Cardiac muscle cell (in vitro differentiated cells and primary cell): ENCODE measurements at regions not wholly inside any gene's neighbourhood (a gene's known extent, or its start where the extent isn't known, plus 50 kb on each side); places are given as distances from the start of the nearest gene placed in this dataset.

Experiments used
- DNase-seq, 2 donors: peaks; one replicate each; pipeline versions ENCODE4 v3.0.0 to v3.0.0-alpha.2; 2010 to 2017; ENCODE audit warnings: low read depth in 1 of 2, low spot score in 1 of 2
- H3K27ac ChIP-seq: fragments of 200-600 bp; sonication (generic); 2 replicates; pipeline ENCODE4 v1.5.1; 2016
- H3K27me3 ChIP-seq: fragments of 200-600 bp; sonication (generic); 2 replicates; pipeline ENCODE4 v1.6.0; 2016; ENCODE audit warnings: control low read depth
- H3K36me3 ChIP-seq: fragments of 200-600 bp; sonication (generic); 2 replicates; pipeline ENCODE4 v1.5.1; 2016; ENCODE audit warnings: control low read depth
- H3K4me1 ChIP-seq: fragments of 200-600 bp; sonication (generic); 2 replicates; pipeline ENCODE4 v1.8.1; 2017; ENCODE audit warnings: low read depth, mild to moderate bottlenecking, mixed run types
- H3K4me3 ChIP-seq: fragments of 200-600 bp; sonication (generic); 2 replicates; pipeline ENCODE4 v1.5.1; 2016; ENCODE audit warnings: mild to moderate bottlenecking
- H3K9me3 ChIP-seq: fragments of 200-600 bp; sonication (generic); 2 replicates; pipeline ENCODE4 v1.5.1; 2017; ENCODE audit warnings: low read depth, mild to moderate bottlenecking, control low read depth
- TF ChIP-seq, protein P1 (sequence below): IDR thresholded peaks from 2 replicates; pipeline ENCODE4 v1.5.1; 2012; ENCODE audit warnings: low read depth, mild to moderate bottlenecking, low read length

DNA sequence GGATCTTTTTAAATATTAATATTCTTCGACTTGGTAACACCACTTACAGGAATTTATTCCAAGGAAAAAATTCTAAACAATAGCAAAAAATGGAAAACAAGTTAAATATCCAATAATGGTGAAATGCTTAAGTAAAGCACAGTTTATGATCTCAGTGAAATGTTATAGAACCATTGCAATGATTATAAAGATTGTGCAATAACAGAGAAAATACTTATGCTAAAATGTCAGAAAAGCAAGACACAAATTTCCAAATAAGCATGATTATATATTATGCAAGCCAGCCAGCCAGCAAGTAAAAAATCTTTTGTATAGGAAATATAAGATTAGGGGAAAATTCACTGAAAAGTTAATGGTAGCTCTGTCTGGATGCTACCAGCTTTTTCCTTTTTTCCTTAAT, 102.7 kb upstream of the EFNA5 start:
- no peaks in the 10 kb centered on the region for H3K9me3 ChIP-seq

DNA sequence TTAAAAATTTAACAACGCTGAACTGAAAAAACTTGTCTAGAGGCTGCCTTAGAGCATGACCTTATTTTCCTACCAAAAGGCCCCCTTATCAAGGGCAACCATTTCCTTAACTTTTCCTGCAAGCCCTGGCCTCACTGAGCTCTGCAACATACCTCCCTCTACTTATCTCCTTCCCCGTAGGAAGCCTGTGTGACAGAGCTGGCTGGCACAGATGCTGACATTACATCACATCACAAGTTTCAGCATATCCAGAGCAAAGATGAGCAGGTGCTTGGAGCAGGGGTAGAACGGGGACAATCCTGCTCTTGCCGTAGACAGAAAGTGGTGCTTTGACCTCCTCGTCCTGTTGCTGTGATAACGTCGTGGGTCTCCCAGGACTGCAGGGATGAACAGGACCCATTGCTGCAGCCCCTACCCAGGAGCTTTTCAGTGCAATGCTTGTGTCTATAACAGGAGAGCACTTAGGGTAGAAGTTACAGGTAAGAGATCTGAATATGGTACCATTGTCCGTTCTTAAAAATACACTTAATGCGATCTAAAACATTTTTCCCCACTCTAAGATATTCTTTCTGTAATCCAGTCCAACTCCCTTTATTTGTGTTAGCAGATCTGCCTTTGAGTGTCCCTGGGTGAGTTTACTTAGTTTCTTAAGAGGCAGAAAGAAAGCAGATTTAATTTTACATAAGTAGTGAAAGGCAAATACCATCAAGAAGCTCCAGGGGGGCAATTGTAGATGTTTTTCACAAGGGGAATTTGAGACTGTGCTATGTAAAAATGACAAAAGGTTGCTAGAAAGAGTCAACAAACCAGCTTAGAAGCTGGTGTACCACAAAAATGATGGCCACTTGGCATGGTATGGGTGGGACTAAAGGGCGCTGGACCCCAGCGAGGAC, 101.9 kb upstream of the EFNA5 start:
- Histone ChIP-seq H3K4me1 (peaks cover 12% of the 10 kb centered on the region), H3K36me3 (no peaks in the 10 kb centered on the region), H3K27ac (no peak overlapping the region), H3K4me3 (no peak overlapping the region), H3K9me3 (no peaks in the 10 kb centered on the region), H3K27me3 (peaks cover 73% of the 10 kb centered on the region)
- peak in 1 of 2 donors; percentile 20 for DNase-seq
- TF ChIP-seq, protein P1, sequence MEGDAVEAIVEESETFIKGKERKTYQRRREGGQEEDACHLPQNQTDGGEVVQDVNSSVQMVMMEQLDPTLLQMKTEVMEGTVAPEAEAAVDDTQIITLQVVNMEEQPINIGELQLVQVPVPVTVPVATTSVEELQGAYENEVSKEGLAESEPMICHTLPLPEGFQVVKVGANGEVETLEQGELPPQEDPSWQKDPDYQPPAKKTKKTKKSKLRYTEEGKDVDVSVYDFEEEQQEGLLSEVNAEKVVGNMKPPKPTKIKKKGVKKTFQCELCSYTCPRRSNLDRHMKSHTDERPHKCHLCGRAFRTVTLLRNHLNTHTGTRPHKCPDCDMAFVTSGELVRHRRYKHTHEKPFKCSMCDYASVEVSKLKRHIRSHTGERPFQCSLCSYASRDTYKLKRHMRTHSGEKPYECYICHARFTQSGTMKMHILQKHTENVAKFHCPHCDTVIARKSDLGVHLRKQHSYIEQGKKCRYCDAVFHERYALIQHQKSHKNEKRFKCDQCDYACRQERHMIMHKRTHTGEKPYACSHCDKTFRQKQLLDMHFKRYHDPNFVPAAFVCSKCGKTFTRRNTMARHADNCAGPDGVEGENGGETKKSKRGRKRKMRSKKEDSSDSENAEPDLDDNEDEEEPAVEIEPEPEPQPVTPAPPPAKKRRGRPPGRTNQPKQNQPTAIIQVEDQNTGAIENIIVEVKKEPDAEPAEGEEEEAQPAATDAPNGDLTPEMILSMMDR = no peak

More for the DNA sequence above, 102.7 kb upstream of the EFNA5 start:
- no peaks in the 10 kb centered on the region for H3K36me3 ChIP-seq
- H3K27me3 ChIP-seq = peaks cover 66% of the 10 kb centered on the region
- peaks cover 12% of the 10 kb centered on the region for H3K4me1 ChIP-seq
- TF ChIP-seq, protein P1 = no peak
- no peak for DNase-seq
- no peak overlapping the region for H3K4me3 ChIP-seq
- no peak overlapping the region for H3K27ac ChIP-seq

DNA sequence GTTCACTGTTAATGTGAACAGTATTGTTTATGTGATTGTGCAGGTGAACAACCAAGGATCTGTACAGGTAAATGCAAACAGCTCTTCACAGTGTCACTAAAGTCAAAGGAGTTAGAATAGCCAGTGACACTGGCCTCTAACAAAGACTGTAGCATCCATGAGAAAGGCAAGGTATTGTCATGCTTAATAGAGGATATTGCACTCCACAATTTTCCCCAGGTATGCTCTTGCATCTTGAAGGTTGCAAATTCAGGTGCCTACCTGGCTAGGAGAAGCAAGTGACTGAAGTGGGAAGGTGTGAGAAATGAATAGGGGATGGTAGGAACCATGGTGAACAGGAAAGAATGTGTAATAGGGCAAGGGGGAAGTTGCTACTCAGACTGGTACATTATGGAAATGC, 101.2 kb upstream of the EFNA5 start:
- peaks cover 6% of the 10 kb centered on the region for H3K4me1 ChIP-seq
- DNase-seq = no peak
- peaks cover 80% of the 10 kb centered on the region for H3K27me3 ChIP-seq
- H3K36me3 ChIP-seq = no peaks in the 10 kb centered on the region
- no peak overlapping the region for H3K27ac ChIP-seq
- TF ChIP-seq, protein P1 = no peak
- no peak overlapping the region for H3K4me3 ChIP-seq
- H3K9me3 ChIP-seq = no peaks in the 10 kb centered on the region

DNA sequence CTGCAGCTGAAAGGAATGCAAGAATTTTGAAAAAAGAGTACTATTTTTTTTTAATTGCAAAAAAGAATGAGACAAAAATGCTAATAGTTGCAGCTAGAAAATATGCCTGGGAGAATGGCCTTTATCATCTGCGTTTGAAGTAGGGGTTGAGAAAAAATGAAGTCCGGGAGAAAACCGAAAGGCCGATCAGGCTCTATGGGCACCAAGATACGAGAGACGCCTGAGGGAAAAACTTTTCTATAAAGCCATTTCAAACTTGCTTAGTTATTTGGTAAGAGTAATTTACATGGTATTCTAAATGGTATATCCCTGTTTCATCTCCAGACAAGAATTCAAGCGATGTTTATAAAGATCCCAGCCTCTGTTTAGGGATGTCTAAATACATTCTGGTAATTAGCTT, 99.3 kb upstream of the EFNA5 start:
- Histone ChIP-seq H3K27ac (no peak overlapping the region), H3K4me1 (no peaks in the 10 kb centered on the region), H3K36me3 (no peaks in the 10 kb centered on the region), H3K4me3 (no peak overlapping the region), H3K27me3 (peaks cover 89% of the 10 kb centered on the region), H3K9me3 (no peaks in the 10 kb centered on the region)
- TF ChIP-seq, protein P1 = no peak
- DNase-seq = no peak

DNA sequence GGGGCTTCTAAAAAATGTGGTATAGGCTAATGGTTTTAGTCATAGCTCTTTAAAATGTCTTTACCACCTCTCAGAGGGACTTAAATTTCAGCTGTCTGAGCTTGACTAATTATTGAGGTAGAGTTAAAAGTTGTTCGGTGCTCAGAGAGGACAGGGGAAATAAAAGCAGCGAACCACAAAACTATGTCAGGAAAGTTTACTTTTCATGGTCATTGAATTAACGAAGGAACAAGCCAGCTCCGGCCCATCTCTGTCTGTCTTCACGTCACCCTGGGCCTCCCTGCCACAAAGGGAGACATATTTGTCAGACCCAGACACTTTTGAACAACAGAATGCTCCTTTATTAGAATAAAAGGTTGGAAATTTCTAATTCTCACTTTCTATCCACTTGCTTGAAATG, 98.8 kb upstream of the EFNA5 start:
- TF ChIP-seq, protein P1 = no peak
- no peaks in the 10 kb centered on the region for H3K4me1 ChIP-seq

More for the DNA sequence above, 98.8 kb upstream of the EFNA5 start:
- Histone ChIP-seq H3K9me3 (no peaks in the 10 kb centered on the region), H3K27me3 (peaks cover 89% of the 10 kb centered on the region), H3K27ac (no peak overlapping the region), H3K36me3 (no peaks in the 10 kb centered on the region), H3K4me3 (no peak overlapping the region)
- no peak for DNase-seq
